SK-N-SH (cell line): ENCODE measurements at regions not wholly inside any gene's neighbourhood (a gene's known extent, or its start where the extent isn't known, plus 50 kb on each side); places are given as distances from the start of the nearest gene placed in this dataset.

Experiments used
- FOXJ3 ChIP-seq: sonication (generic); formaldehyde crosslinking; IDR thresholded peaks from 2 replicates; pipeline ENCODE4 v1.5.1; 2020; ENCODE audit warnings: mild to moderate bottlenecking, missing genetic modification reagents
- NFIC ChIP-seq: IDR thresholded peaks from 2 replicates; pipeline ENCODE4 v1.4.0; 2012; ENCODE audit warnings: borderline replicate concordance
- YY1 ChIP-seq: IDR thresholded peaks from 2 replicates; pipeline ENCODE4 v1.4.0; 2012; ENCODE audit warnings: low read depth, mild to moderate bottlenecking
- TF ChIP-seq, protein P1 (sequence below): IDR thresholded peaks from 2 replicates; pipeline ENCODE4 v1.4.0; 2012; ENCODE audit warnings: low read depth, borderline replicate concordance
- TF ChIP-seq, protein P2 (sequence below): fragments of 200-600 bp; sonication (generic); IDR thresholded peaks from 2 replicates; pipeline ENCODE4 v1.6.1; 2017; ENCODE audit warnings: antibody characterized with exemption, mild to moderate bottlenecking, moderate library complexity
- TF ChIP-seq, protein P3 (sequence below): IDR thresholded peaks from 2 replicates; pipeline ENCODE4 v1.6.1; 2012; ENCODE audit warnings: mild to moderate bottlenecking, low read depth, low read length, moderate library complexity
- TF ChIP-seq, protein P4 (sequence below): fragments of 150-350 bp; IDR thresholded peaks from 2 replicates; pipeline ENCODE4 v1.6.1; 2017; ENCODE audit warnings: antibody characterized with exemption, low read length, low read depth, borderline replicate concordance

DNA sequence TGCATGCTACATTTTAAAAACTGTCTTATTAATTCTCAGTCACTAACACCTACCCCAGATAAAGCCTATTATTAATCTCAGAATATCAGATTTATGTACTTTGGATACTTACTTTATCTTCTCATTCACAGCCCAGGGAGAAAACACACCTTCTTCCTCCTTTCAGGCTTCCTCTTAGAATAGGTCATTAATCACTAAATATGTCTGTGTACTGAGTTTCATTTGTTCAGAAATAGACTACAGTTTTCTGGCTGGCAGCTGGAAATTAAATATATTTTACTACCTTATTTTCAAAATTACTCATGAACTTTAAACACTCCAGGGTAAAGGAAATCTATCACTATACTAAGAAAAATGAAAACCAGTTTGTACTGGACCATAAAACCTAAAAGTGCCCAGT lies 147.7 kb upstream of the DST start:
- TF ChIP-seq, protein P1, sequence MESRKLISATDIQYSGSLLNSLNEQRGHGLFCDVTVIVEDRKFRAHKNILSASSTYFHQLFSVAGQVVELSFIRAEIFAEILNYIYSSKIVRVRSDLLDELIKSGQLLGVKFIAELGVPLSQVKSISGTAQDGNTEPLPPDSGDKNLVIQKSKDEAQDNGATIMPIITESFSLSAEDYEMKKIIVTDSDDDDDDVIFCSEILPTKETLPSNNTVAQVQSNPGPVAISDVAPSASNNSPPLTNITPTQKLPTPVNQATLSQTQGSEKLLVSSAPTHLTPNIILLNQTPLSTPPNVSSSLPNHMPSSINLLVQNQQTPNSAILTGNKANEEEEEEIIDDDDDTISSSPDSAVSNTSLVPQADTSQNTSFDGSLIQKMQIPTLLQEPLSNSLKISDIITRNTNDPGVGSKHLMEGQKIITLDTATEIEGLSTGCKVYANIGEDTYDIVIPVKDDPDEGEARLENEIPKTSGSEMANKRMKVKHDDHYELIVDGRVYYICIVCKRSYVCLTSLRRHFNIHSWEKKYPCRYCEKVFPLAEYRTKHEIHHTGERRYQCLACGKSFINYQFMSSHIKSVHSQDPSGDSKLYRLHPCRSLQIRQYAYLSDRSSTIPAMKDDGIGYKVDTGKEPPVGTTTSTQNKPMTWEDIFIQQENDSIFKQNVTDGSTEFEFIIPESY: no peak
- TF ChIP-seq NFIC (no peak), YY1 (no peak), FOXJ3 (CRISPR knock-in tag) (no peak)
- TF ChIP-seq, protein P2, sequence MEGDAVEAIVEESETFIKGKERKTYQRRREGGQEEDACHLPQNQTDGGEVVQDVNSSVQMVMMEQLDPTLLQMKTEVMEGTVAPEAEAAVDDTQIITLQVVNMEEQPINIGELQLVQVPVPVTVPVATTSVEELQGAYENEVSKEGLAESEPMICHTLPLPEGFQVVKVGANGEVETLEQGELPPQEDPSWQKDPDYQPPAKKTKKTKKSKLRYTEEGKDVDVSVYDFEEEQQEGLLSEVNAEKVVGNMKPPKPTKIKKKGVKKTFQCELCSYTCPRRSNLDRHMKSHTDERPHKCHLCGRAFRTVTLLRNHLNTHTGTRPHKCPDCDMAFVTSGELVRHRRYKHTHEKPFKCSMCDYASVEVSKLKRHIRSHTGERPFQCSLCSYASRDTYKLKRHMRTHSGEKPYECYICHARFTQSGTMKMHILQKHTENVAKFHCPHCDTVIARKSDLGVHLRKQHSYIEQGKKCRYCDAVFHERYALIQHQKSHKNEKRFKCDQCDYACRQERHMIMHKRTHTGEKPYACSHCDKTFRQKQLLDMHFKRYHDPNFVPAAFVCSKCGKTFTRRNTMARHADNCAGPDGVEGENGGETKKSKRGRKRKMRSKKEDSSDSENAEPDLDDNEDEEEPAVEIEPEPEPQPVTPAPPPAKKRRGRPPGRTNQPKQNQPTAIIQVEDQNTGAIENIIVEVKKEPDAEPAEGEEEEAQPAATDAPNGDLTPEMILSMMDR: no peak
- TF ChIP-seq, protein P3, sequence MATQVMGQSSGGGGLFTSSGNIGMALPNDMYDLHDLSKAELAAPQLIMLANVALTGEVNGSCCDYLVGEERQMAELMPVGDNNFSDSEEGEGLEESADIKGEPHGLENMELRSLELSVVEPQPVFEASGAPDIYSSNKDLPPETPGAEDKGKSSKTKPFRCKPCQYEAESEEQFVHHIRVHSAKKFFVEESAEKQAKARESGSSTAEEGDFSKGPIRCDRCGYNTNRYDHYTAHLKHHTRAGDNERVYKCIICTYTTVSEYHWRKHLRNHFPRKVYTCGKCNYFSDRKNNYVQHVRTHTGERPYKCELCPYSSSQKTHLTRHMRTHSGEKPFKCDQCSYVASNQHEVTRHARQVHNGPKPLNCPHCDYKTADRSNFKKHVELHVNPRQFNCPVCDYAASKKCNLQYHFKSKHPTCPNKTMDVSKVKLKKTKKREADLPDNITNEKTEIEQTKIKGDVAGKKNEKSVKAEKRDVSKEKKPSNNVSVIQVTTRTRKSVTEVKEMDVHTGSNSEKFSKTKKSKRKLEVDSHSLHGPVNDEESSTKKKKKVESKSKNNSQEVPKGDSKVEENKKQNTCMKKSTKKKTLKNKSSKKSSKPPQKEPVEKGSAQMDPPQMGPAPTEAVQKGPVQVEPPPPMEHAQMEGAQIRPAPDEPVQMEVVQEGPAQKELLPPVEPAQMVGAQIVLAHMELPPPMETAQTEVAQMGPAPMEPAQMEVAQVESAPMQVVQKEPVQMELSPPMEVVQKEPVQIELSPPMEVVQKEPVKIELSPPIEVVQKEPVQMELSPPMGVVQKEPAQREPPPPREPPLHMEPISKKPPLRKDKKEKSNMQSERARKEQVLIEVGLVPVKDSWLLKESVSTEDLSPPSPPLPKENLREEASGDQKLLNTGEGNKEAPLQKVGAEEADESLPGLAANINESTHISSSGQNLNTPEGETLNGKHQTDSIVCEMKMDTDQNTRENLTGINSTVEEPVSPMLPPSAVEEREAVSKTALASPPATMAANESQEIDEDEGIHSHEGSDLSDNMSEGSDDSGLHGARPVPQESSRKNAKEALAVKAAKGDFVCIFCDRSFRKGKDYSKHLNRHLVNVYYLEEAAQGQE: no peak
- TF ChIP-seq, protein P4, sequence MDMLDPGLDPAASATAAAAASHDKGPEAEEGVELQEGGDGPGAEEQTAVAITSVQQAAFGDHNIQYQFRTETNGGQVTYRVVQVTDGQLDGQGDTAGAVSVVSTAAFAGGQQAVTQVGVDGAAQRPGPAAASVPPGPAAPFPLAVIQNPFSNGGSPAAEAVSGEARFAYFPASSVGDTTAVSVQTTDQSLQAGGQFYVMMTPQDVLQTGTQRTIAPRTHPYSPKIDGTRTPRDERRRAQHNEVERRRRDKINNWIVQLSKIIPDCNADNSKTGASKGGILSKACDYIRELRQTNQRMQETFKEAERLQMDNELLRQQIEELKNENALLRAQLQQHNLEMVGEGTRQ: no peak
